K562 (cell line): ENCODE measurements at regions not wholly inside any gene's neighbourhood (a gene's known extent, or its start where the extent isn't known, plus 50 kb on each side); places are given as distances from the start of the nearest gene placed in this dataset.
A peak's percentile ranks its signal among the peaks of the same experiment; 100 is the strongest.

Experiments used
- ATAC-seq: fragments of 200-7000 bp; cut with Tn5 transposase; 3 replicates; pipeline ENCODE4 v1.9.1; 2020; ENCODE audit warnings: moderate library complexity
- BruUV-seq: library from RNA; stranded (reverse); fragments of 400-500 nt; replicated peaks from 2 replicates; lab custom pipeline; 2021; lab: Mats Ljungman, UMichigan
- CTCF ChIA-PET: fragments of 300-600 bp; formaldehyde crosslinking; extraction: SDS; loops from one replicate; lab custom pipeline; 2021; ENCODE audit warnings: low intra/inter-chr PET ratio; lab: Yijun Ruan, JAX
- POLR2A ChIA-PET: fragments of 300-600, 350-650 bp; sonication (Branson Sonifier 250); formaldehyde crosslinking; extraction: SDS; loops from one replicate; lab custom pipeline; 2021; ENCODE audit warnings: antibody characterized with exemption, inconsistent platforms; lab: Yijun Ruan, JAX
- DNase-seq, 4 experiments: peaks; one replicate each; pipeline versions ENCODE4 v3.0.0 to v3.0.0-alpha.2; 2011 to 2018; ENCODE audit warnings: low spot score in 3 of 4, mixed read lengths in 3 of 4; ENCODE audit errors: extremely low read depth in 1 of 4
- FAIRE-seq: peaks from 2 replicates; lab custom pipeline; 2011; peaks lifted over from hg19 to GRCh38; lab: Jason Lieb, UNC
- H2AFZ ChIP-seq: 2 replicates; pipeline ENCODE4 v1.6.0; 2011; ENCODE audit warnings: low read depth, low read length, control low read depth, inconsistent platforms
- H3K27ac ChIP-seq: fragments of 200-600 bp; 3 replicates; pipeline ENCODE4 v1.8.0; 2011; ENCODE audit warnings: low read depth, mild to moderate bottlenecking, control low read depth, inconsistent platforms, low read length, moderate library complexity, mixed read lengths; ENCODE audit errors: extremely low read depth
- H3K27me3 ChIP-seq, 2 experiments: fragments of 300-600 bp in 1 of 2; 2 replicates in 1 of 2; 3 replicates in 1 of 2; pipeline versions ENCODE4 v1.6.0 to v1.8.0; 2011; ENCODE audit warnings: inconsistent platforms in 2 of 2, low read length in 2 of 2, mild to moderate bottlenecking in 1 of 2, mixed read lengths in 1 of 2, moderate library complexity in 1 of 2; ENCODE audit not compliant: control insufficient read depth in 2 of 2, insufficient read depth in 2 of 2
- H3K36me3 ChIP-seq: fragments of 300-600 bp; 3 replicates; pipeline ENCODE4 v1.8.0; 2011; ENCODE audit warnings: mild to moderate bottlenecking, low read length, inconsistent platforms; ENCODE audit not compliant: control insufficient read depth, insufficient read depth
- H3K4me1 ChIP-seq, 2 experiments: fragments of 200-600 bp in 1 of 2; replicated peaks in 1 of 2; 2 replicates in 1 of 2; 3 replicates in 1 of 2; pipeline versions ENCODE4 v1.5.1 to v1.8.0; 2011; ENCODE audit warnings: inconsistent platforms in 2 of 2, low read length in 2 of 2, mild to moderate bottlenecking in 1 of 2, mixed read lengths in 1 of 2, moderate library complexity in 1 of 2; ENCODE audit not compliant: control insufficient read depth in 2 of 2, insufficient read depth in 2 of 2
- H3K4me2 ChIP-seq: 2 replicates; pipeline ENCODE4 v1.6.1; 2011; ENCODE audit warnings: low read length, control low read depth, inconsistent platforms, mixed read lengths; ENCODE audit not compliant: insufficient read depth
- H3K4me3 ChIP-seq: fragments of 200-600 bp; sonication (generic), shearing (Covaris generic); 2 replicates; pipeline ENCODE4 v1.5.1; 2016; ENCODE audit warnings: control low read depth, inconsistent platforms
- H3K79me2 ChIP-seq: fragments of 200-600 bp; 3 replicates; pipeline ENCODE4 v1.8.0; 2011; ENCODE audit warnings: low read length, inconsistent platforms; ENCODE audit not compliant: control insufficient read depth, insufficient read depth
- H3K9ac ChIP-seq, 2 experiments: 2 replicates each; pipeline versions ENCODE4 v1.6.0 to v1.6.1; 2011; ENCODE audit warnings: low read depth in 2 of 2, low read length in 2 of 2, control low read depth in 1 of 2, inconsistent platforms in 1 of 2, mild to moderate bottlenecking in 1 of 2, mixed read lengths in 1 of 2; ENCODE audit not compliant: insufficient read depth in 1 of 2
- H3K9me1 ChIP-seq: one replicate; pipeline ENCODE4 v1.6.0; 2011; ENCODE audit warnings: inconsistent platforms, mild to moderate bottlenecking, low read length, moderate library complexity; ENCODE audit not compliant: control insufficient read depth, insufficient read depth
- H3K9me3 ChIP-seq: replicated peaks from 2 replicates; pipeline ENCODE4 v1.5.1; 2011; ENCODE audit warnings: low read depth, low read length, inconsistent platforms; ENCODE audit not compliant: control insufficient read depth, insufficient read depth
- H4K20me1 ChIP-seq: replicated peaks from 2 replicates; pipeline ENCODE4 v1.6.1; 2011; ENCODE audit warnings: low read length, inconsistent platforms, mixed read lengths; ENCODE audit not compliant: control insufficient read depth, insufficient read depth
- CEBPB ChIP-seq: fragments of 450-650 bp; IDR thresholded peaks from 2 replicates; pipeline ENCODE4 v1.6.1; 2016; ENCODE audit warnings: missing genetic modification characterization, missing compliant biosample characterization
- CEBPG ChIP-seq, 3 experiments: fragments of 200-800 bp in 1 of 3; sonication (Bioruptor generic) in 1 of 3; sonication (generic) in 1 of 3; formaldehyde crosslinking in 1 of 3; IDR thresholded peaks in 2 of 3; conservative IDR thresholded peaks in 1 of 3; 2 replicates each; pipeline versions ENCODE4 v1.6.1 to v1.8.0; 2016 to 2022; ENCODE audit warnings: missing compliant biosample characterization in 2 of 3, missing genetic modification characterization in 2 of 3, mild to moderate bottlenecking in 1 of 3, missing genetic modification reagents in 1 of 3
- CXXC5 ChIP-seq: fragments of 250-450 bp; sonication (Bioruptor Pico); IDR thresholded peaks from 2 replicates; pipeline ENCODE4 v1.8.0; 2022; ENCODE audit warnings: inconsistent platforms, mild to moderate bottlenecking, moderate library complexity
- FOXA1 ChIP-seq: fragments of 450-650 bp; IDR thresholded peaks from 2 replicates; pipeline ENCODE4 v1.6.1; 2016; ENCODE audit warnings: mild to moderate bottlenecking, borderline replicate concordance
- FUS ChIP-seq: fragments of 200-400 bp; formaldehyde crosslinking; optimal IDR thresholded peaks from 2 replicates; pipeline ENCODE3; 2017; ENCODE audit warnings: low read depth, low read length
- HDAC6 ChIP-seq: IDR thresholded peaks from 2 replicates; pipeline ENCODE4 v1.6.1; 2012; ENCODE audit warnings: low read depth, mild to moderate bottlenecking, control low read depth, inconsistent platforms, low read length, moderate library complexity
- MEF2A ChIP-seq: IDR thresholded peaks from 2 replicates; pipeline ENCODE4 v1.6.1; 2011; ENCODE audit warnings: low read depth, mild to moderate bottlenecking, low read length, moderate library complexity; ENCODE audit not compliant: control insufficient read depth
- MLX ChIP-seq, 2 experiments: fragments of 450-650 bp in 1 of 2; sonication (generic) in 1 of 2; formaldehyde crosslinking; conservative IDR thresholded peaks; 2 replicates each; pipeline versions ENCODE4 v1.4.0 to v1.8.1; 2020 to 2022; ENCODE audit warnings: mild to moderate bottlenecking in 1 of 2, missing genetic modification reagents in 1 of 2
- TCF7 ChIP-seq: sonication (generic); IDR thresholded peaks from 2 replicates; pipeline ENCODE4 v1.6.1; 2016; ENCODE audit warnings: antibody characterized with exemption, borderline replicate concordance
- ZBTB17 ChIP-seq: fragments of 450-650 bp; formaldehyde crosslinking; IDR thresholded peaks from 2 replicates; pipeline ENCODE4 v1.4.0; 2020; ENCODE audit warnings: mild to moderate bottlenecking
- ZFPM2 ChIP-seq: fragments of 250-450 bp; sonication (Bioruptor Pico); IDR thresholded peaks from 2 replicates; pipeline ENCODE4 v1.5.1; 2022; ENCODE audit warnings: mild to moderate bottlenecking
- ZNF57 ChIP-seq: fragments of 450-650 bp; formaldehyde crosslinking; IDR thresholded peaks from 2 replicates; pipeline ENCODE4 v1.4.0; 2020; ENCODE audit warnings: mild to moderate bottlenecking, moderate library complexity
- WGBS: fragments of 100-300 bp; shearing (Covaris generic); methylation state at CpG from one replicate; pipeline ENCODE4 v1.1.6; 2016; ENCODE audit warnings: low coverage, mixed read lengths; ENCODE audit not compliant: insufficient coverage; ENCODE audit errors: missing lambda C conversion rate; 5-methylcytosine and 5-hydroxymethylcytosine counted together
- in situ Hi-C: fragments of 300-500 bp; cut with MboI; formaldehyde crosslinking; loops from 4 replicates; pipeline ENCODE4 v1.15.0; 2018; ENCODE audit warnings: inconsistent platforms, mixed read lengths
- intact Hi-C: fragments of 100-400 bp; cut with micrococcal nuclease; formaldehyde crosslinking; loops from 2 replicates; pipeline ENCODE4 v1.14.2; 2022
- TF ChIP-seq, protein P1 (sequence below), 2 experiments: fragments of 200-800 bp in 1 of 2; sonication (Bioruptor generic) in 1 of 2; sonication (generic) in 1 of 2; formaldehyde crosslinking in 1 of 2; IDR thresholded peaks in 1 of 2; conservative IDR thresholded peaks in 1 of 2; 2 replicates each; pipeline versions ENCODE4 v1.5.0 to v1.6.1; 2016 to 2020; ENCODE audit warnings: missing compliant biosample characterization in 1 of 2, missing genetic modification characterization in 1 of 2, missing genetic modification reagents in 1 of 2

- no peak overlapping the region for H2AFZ ChIP-seq
- H4K20me1 ChIP-seq, result no peaks in the 10 kb centered on the region
- DNase-seq (no peak), ATAC-seq (no peak), FAIRE-seq (no peak)
- WGBS, result 0% methylated on average over 4 of the region's 4 CpGs
- no peaks in the 10 kb centered on the region for H3K9me1 ChIP-seq
- H3K4me2 ChIP-seq, result no peak overlapping the region
- H3K79me2 ChIP-seq, result no peaks in the 10 kb centered on the region
- no peaks in the 10 kb centered on the region for H3K9me3 ChIP-seq
- CTCF ChIA-PET, result no interaction called here
- no TSS peak for BruUV-seq
- H3K36me3 ChIP-seq, result no peaks in the 10 kb centered on the region
- TF ChIP-seq ZBTB17, result no peak
- no peak for TF ChIP-seq CEBPG (CRISPR knock-in tag; IDR thresholded peaks at IDR 0.05)
- peak in 1 of 2 experiments; percentile 80; a peak in 2 of 4 replicates for TF ChIP-seq CEBPG (tag; conservative IDR thresholded peaks at IDR 0.05 in 1 of 2, IDR thresholded peaks at IDR 0.05 in 1 of 2)
- peak; percentile 47; the same call in 1 of the 2 replicates for TF ChIP-seq CEBPB (tag)
- POLR2A ChIA-PET, result no interaction called here
- H3K4me3 ChIP-seq, result no peak overlapping the region
- no peaks in the 10 kb centered on the region for H3K4me1 ChIP-seq
- H3K9ac ChIP-seq, result no peak overlapping the region
- no peak overlapping the region for H3K27ac ChIP-seq
- intact Hi-C loops, result no loop called here
- no peaks in the 10 kb centered on the region for H3K27me3 ChIP-seq
- in situ Hi-C loops, result no loop called here
These were observed 264.5 kb upstream of the PIK3C3 start for GRCh38 chr18:41690332-41691127.

DNA sequence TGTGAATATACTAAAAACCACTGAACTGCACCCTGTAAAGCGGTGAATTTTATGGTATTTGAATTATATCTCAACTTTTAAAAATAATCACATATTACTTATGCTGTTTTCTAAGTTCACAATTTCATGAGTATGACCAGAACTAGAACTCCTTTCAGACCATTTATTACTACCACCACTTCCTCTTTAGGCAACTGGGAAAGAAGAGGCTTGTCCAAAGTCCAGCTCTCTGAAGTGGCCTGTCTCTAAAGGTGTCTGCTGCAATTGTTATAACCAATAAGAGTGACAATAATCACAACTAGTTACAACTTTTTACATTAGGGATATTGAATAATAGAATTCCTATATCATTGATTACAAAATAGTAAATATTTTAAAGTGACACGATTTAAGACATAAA is 267.9 kb upstream of the PIK3C3 start:
- Histone ChIP-seq H2AFZ (no peak overlapping the region), H3K4me2 (no peak overlapping the region), H4K20me1 (no peaks in the 10 kb centered on the region), H3K4me1 (no peaks in the 10 kb centered on the region), H3K9ac (no peak overlapping the region), H3K27me3 (no peaks in the 10 kb centered on the region), H3K27ac (no peak overlapping the region), H3K4me3 (no peak overlapping the region), H3K9me1 (no peaks in the 10 kb centered on the region), H3K9me3 (no peaks in the 10 kb centered on the region), H3K36me3 (no peaks in the 10 kb centered on the region), H3K79me2 (no peaks in the 10 kb centered on the region)
- ChIA-PET CTCF (no interaction called here), POLR2A (no interaction called here)
- no peak for FAIRE-seq
- ATAC-seq, result no peak
- DNase-seq, result no peak
- intact Hi-C loops (no loop called here), in situ Hi-C loops (no loop called here)
- WGBS, result 7% methylated on average over 2 of the region's 2 CpGs
- BruUV-seq, result no TSS peak
- TF ChIP-seq MLX (CRISPR knock-in tag; conservative IDR thresholded peaks at IDR 0.05), result no peak
- TF ChIP-seq ZNF57 (CRISPR knock-in tag), result no peak
- TF ChIP-seq HDAC6, result no peak
- TF ChIP-seq, protein P1, sequence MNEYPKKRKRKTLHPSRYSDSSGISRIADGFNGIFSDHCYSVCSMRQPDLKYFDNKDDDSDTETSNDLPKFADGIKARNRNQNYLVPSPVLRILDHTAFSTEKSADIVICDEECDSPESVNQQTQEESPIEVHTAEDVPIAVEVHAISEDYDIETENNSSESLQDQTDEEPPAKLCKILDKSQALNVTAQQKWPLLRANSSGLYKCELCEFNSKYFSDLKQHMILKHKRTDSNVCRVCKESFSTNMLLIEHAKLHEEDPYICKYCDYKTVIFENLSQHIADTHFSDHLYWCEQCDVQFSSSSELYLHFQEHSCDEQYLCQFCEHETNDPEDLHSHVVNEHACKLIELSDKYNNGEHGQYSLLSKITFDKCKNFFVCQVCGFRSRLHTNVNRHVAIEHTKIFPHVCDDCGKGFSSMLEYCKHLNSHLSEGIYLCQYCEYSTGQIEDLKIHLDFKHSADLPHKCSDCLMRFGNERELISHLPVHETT (CRISPR knock-in tag; conservative IDR thresholded peaks at IDR 0.05 in 1 of 2, IDR thresholded peaks at IDR 0.05 in 1 of 2), result no peak
- TF ChIP-seq TCF7, result no peak
- no peak for TF ChIP-seq FUS
- TF ChIP-seq MEF2A, result no peak
- no peak for TF ChIP-seq FOXA1
- TF ChIP-seq CXXC5 (CRISPR knock-in tag), result no peak
- TF ChIP-seq ZFPM2 (CRISPR knock-in tag), result no peak
